ENCODE measurements at regions not wholly inside any gene's neighbourhood (a gene's known extent, or its start where the extent isn't known, plus 50 kb on each side); places are given as distances from the start of the nearest gene placed in this dataset.
"Not testable (repeated sequence)": the region's sequence is repeated elsewhere in the genome, so short reads cannot be mapped to it uniquely, and the experiment has no call there.

DNA sequence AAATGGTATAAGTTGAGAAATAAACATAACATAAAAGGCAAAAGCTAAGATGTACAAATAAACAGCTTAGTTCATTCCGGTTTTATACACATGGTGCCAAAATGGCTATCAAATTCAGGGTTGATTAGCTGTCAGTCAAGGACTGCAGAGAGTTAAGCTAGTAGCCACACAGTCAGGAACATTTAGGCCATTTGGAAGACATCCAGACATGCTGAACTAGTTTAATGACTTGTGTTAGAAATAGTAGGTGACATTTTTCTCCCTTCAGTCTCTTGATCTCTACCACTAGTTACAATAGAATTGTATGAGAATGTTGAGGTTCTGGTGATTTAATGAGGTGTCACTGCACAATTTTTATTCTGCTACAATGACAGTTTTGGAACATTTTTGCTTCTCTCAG is 394.4 kb upstream of the SPHKAP start:
- Histone ChIP-seq H3K27me3 (ENCODE audit: insufficient read depth, low read length, poor library complexity, severe bottlenecking) (no peaks in the 10 kb centered on the region), H3K27ac (ENCODE audit: low read depth, low read length) (no peak overlapping the region), H3K4me3 (ENCODE audit: low read length) (no peak overlapping the region), H3K36me3 (ENCODE audit: insufficient read depth, low read length) (no peaks in the 10 kb centered on the region), H3K4me1 (ENCODE audit: insufficient read depth, low read length) (no peaks in the 10 kb centered on the region), H3K9me3 (ENCODE audit: low read length) (no peaks in the 10 kb centered on the region)
- Mint-ChIP-seq H3K4me3 (no peak overlapping the region), H3K27ac (no peak overlapping the region), H3K36me3 (no peaks in the 10 kb centered on the region), H3K27me3 (no peaks in the 10 kb centered on the region), H3K9me3 (peaks cover 0 to 25% (median 3%) of the 10 kb centered on the region in 5 donors), H3K4me1 (no peaks in the 10 kb centered on the region)
- ChIA-PET CTCF (no interaction called here), POLR2A (no interaction called here)
- DNase-seq: no peak

DNA sequence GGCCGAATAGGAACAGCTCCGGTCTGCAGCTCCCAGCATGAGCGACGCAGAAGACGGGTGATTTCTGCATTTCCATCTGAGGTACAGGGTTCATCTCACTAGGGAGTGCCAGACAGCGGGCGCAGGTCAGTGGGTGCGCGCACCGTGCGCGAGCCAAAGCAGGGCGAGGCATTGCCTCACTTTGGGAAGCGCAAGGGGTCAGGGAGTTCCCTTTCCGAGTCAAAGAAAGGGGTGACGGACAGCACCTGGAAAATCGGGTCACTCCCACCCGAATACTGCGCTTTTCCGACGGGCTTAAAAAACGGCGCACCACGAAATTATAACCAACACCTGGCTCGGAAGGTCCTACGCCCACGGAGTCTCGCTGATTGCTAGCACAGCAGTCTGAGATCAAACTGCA is 386.8 kb upstream of the SPHKAP start:
- H3K9me3 Mint-ChIP-seq; H3K27ac ChIP-seq (ENCODE audit: low read depth, low read length); H3K36me3 Mint-ChIP-seq; DNase-seq; H3K4me3 ChIP-seq (ENCODE audit: low read length); CTCF ChIA-PET; H3K27me3 Mint-ChIP-seq; H3K9me3 ChIP-seq (ENCODE audit: low read length); H3K36me3 ChIP-seq (ENCODE audit: insufficient read depth, low read length); H3K4me3 Mint-ChIP-seq; POLR2A ChIA-PET; H3K4me1 Mint-ChIP-seq; H3K4me1 ChIP-seq (ENCODE audit: insufficient read depth, low read length); H3K27ac Mint-ChIP-seq; H3K27me3 ChIP-seq (ENCODE audit: insufficient read depth, low read length, poor library complexity, severe bottlenecking): not testable (repeated sequence)

DNA sequence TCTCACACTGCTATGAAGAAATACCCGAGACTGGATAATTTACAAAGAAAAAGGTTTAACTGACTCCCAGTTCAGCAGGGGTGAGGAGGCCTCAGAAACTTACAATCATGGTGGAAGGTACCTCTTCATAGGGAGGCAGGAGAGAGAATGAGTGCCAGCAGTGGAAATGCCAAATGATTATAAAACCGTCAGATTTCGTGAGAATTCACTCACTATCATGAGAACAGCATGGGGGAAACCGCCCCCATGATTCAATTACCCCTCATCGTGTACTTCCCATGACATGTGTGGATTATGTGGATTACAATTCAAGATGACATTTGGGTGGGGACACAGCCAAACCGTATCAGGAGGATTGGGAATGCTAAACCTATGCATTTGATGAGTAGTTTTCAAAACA is 380.3 kb upstream of the SPHKAP start:
- H3K36me3 Mint-ChIP-seq: no peaks in the 10 kb centered on the region
- Histone ChIP-seq H3K27ac (ENCODE audit: low read depth, low read length) (no peak overlapping the region), H3K27me3 (ENCODE audit: insufficient read depth, low read length, poor library complexity, severe bottlenecking) (no peaks in the 10 kb centered on the region), H3K9me3 (ENCODE audit: low read length) (no peaks in the 10 kb centered on the region), H3K36me3 (ENCODE audit: insufficient read depth, low read length) (no peaks in the 10 kb centered on the region), H3K4me3 (ENCODE audit: low read length) (no peak overlapping the region), H3K4me1 (ENCODE audit: insufficient read depth, low read length) (no peaks in the 10 kb centered on the region)
- no peak overlapping the region for H3K4me3 Mint-ChIP-seq
- no peaks in the 10 kb centered on the region for H3K27me3 Mint-ChIP-seq
- ChIA-PET CTCF (no interaction called here), POLR2A (no interaction called here)
- H3K27ac Mint-ChIP-seq: no peak overlapping the region
- H3K9me3 Mint-ChIP-seq: peaks cover 7 to 13% (median 8%) of the 10 kb centered on the region in 5 donors
- no peak for DNase-seq
- H3K4me1 Mint-ChIP-seq: no peaks in the 10 kb centered on the region

DNA sequence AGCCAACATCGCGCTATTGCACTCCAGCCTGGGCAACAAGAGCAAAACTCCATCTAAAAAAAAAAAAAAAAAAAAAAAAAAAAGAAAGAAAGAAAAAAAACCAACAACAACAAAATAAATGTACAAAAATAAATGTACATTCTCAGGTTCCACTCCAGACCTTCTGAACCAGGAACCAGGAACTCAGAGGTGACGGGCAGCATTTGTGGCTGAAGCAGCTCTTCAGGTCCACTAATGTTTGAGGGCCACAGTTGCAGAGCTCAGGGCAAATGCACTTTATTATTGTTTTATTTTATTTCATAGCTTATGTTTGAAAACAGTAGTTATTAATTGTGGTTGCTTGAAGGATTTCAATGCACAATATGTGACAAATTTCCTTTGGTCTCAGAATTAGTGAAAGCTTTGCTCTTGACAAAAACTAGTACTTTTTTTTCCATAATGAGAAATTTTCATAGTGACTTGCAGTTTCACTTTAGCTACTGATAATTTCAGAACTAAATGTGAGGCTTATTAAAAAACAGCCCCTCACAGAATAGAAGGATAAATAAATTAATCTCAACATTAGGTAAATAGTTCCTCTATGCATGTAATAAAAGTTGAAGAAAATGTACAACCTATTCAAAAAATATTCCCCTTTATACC is 378.4 kb upstream of the SPHKAP start:
- Histone ChIP-seq H3K27me3 (ENCODE audit: insufficient read depth, low read length, poor library complexity, severe bottlenecking) (no peaks in the 10 kb centered on the region), H3K27ac (ENCODE audit: low read depth, low read length) (no peak overlapping the region), H3K36me3 (ENCODE audit: insufficient read depth, low read length) (no peaks in the 10 kb centered on the region), H3K4me3 (ENCODE audit: low read length) (no peak overlapping the region), H3K9me3 (ENCODE audit: low read length) (no peaks in the 10 kb centered on the region), H3K4me1 (ENCODE audit: insufficient read depth, low read length) (no peaks in the 10 kb centered on the region)
- Mint-ChIP-seq H3K4me3 (no peak overlapping the region), H3K36me3 (no peaks in the 10 kb centered on the region), H3K27ac (no peak overlapping the region), H3K27me3 (no peaks in the 10 kb centered on the region), H3K9me3 (peaks cover 2 to 10% (median 8%) of the 10 kb centered on the region in 5 donors), H3K4me1 (no peaks in the 10 kb centered on the region)
- no peak for DNase-seq
- POLR2A ChIA-PET: no interaction called here
- CTCF ChIA-PET: no interaction called here

DNA sequence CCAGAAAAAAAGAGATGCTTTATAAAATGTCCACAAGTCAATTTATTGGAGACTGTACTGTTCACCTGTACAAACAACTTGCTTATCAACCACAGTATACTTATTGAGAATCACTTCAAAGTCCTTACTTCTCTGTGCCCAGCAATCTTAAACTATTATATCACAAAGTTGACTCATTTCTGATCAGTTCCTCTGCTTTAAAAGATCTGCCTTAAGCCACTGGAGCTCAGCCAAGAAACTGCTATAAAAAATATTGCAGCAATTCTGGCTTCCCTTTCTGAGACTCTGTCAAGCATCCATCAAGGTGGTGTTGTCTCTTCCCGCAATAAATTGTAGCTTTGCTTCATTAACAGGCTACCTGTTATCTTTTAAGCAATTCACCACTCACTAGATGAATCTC is 375.2 kb upstream of the SPHKAP start:
- H3K27me3 ChIP-seq (ENCODE audit: insufficient read depth, low read length, poor library complexity, severe bottlenecking): no peaks in the 10 kb centered on the region

DNA sequence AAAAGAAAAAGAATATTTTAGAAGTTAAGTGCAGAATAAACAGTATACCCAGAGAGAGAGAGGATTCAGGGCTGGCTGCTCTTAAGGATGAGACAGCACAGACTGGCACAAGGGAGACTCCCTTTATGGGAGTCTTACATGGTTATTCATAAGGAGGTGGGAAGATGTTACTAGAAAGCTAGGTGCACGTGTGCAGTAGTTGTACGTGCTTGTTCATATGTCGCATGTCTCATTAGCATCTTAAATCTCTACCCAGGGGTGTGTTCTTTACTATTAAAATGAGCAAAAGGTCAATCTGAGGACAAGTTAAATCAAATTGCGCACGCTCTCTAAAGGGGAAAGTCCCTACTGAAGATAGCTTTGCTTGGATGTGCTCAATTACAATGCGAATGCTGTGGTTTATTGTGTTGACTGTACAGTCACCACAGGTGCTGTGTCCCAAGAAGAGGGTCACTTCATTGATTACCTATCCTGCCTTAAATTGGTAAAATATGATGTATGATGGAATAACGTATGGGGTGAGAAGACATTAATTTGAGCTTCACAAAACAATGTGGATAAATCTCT is 368.0 kb upstream of the SPHKAP start:
- H3K36me3 ChIP-seq (ENCODE audit: insufficient read depth, low read length): no peaks in the 10 kb centered on the region
- Mint-ChIP-seq H3K27ac (no peak overlapping the region), H3K4me1 (no peaks in the 10 kb centered on the region), H3K4me3 (no peak overlapping the region), H3K36me3 (no peaks in the 10 kb centered on the region), H3K9me3 (peaks cover 3 to 32% (median 10%) of the 10 kb centered on the region in 5 donors), H3K27me3 (no peaks in the 10 kb centered on the region)
- H3K4me1 ChIP-seq (ENCODE audit: insufficient read depth, low read length): no peaks in the 10 kb centered on the region
- H3K27ac ChIP-seq (ENCODE audit: low read depth, low read length): no peak overlapping the region
- ChIA-PET CTCF (no interaction called here), POLR2A (no interaction called here)
- H3K9me3 ChIP-seq (ENCODE audit: low read length): no peaks in the 10 kb centered on the region
- no peak for DNase-seq
- H3K27me3 ChIP-seq (ENCODE audit: insufficient read depth, low read length, poor library complexity, severe bottlenecking): no peaks in the 10 kb centered on the region
- H3K4me3 ChIP-seq (ENCODE audit: low read length): no peak overlapping the region

More for the DNA sequence above, 375.2 kb upstream of the SPHKAP start:
- POLR2A ChIA-PET: no interaction called here
- Histone ChIP-seq H3K4me1 (ENCODE audit: insufficient read depth, low read length) (no peaks in the 10 kb centered on the region), H3K27ac (ENCODE audit: low read depth, low read length) (no peak overlapping the region), H3K4me3 (ENCODE audit: low read length) (no peak overlapping the region), H3K36me3 (ENCODE audit: insufficient read depth, low read length) (no peaks in the 10 kb centered on the region), H3K9me3 (ENCODE audit: low read length) (no peaks in the 10 kb centered on the region)
- Mint-ChIP-seq H3K36me3 (no peaks in the 10 kb centered on the region), H3K9me3 (peaks cover under 1 to 10% (median 9%) of the 10 kb centered on the region in 5 donors), H3K4me1 (no peaks in the 10 kb centered on the region), H3K27me3 (no peaks in the 10 kb centered on the region), H3K27ac (no peak overlapping the region), H3K4me3 (no peak overlapping the region)
- CTCF ChIA-PET: no interaction called here
- DNase-seq: no peak

DNA sequence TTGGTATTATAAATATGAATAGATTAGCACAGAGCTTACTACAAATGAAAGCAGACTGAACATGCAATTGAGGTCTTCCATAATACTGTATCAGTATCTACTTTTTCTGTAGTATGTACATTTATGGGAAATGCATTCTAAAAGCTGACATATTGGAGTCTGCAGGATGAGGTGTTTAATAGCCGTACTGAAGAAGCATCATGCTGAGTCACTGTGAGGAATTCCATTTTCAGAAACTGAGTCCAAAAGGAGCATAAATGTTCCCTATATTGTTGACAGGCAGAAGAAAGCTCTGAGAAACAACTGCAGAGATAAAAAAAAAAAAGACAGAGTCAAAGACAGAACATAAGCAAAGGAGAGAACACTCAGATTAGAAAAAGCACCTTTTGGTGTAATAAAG is 366.7 kb upstream of the SPHKAP start:
- H3K36me3 ChIP-seq (ENCODE audit: insufficient read depth, low read length): no peaks in the 10 kb centered on the region
- H3K4me1 Mint-ChIP-seq: no peaks in the 10 kb centered on the region
- no peaks in the 10 kb centered on the region for H3K9me3 ChIP-seq (ENCODE audit: low read length)
- CTCF ChIA-PET: no interaction called here
- no peaks in the 10 kb centered on the region for H3K27me3 Mint-ChIP-seq
- peaks cover 3 to 32% (median 10%) of the 10 kb centered on the region in 5 donors for H3K9me3 Mint-ChIP-seq
- no peaks in the 10 kb centered on the region for H3K4me1 ChIP-seq (ENCODE audit: insufficient read depth, low read length)
- H3K27me3 ChIP-seq (ENCODE audit: insufficient read depth, low read length, poor library complexity, severe bottlenecking): no peaks in the 10 kb centered on the region
- DNase-seq: no peak
- POLR2A ChIA-PET: no interaction called here
- no peak overlapping the region for H3K27ac Mint-ChIP-seq
- no peaks in the 10 kb centered on the region for H3K36me3 Mint-ChIP-seq
- H3K4me3 ChIP-seq (ENCODE audit: low read length): no peak overlapping the region
- no peak overlapping the region for H3K4me3 Mint-ChIP-seq
- no peak overlapping the region for H3K27ac ChIP-seq (ENCODE audit: low read depth, low read length)

DNA sequence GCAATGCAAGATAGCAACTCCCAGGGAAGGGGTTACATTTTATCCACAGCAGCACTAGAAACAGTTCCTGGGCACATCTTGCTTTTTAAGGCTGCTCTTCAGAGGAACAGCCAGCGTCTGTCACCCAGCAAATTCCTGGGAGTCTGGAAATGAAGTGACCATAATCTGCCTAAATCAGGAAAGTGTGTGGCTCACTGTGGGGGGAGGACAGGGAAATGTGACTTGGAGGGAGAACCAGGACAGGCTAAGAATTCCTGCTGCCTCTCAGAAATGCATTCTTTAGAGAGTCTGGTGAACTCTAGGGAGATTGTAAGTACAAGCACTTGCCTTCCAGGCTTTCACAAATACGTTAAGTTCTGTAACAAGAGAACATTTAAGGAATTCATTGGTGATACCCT is 364.3 kb upstream of the SPHKAP start:
- H3K9me3 Mint-ChIP-seq: peaks cover 3 to 35% (median 6%) of the 10 kb centered on the region in 5 donors
- Histone ChIP-seq H3K9me3 (ENCODE audit: low read length) (no peaks in the 10 kb centered on the region), H3K4me3 (ENCODE audit: low read length) (no peak overlapping the region), H3K27ac (ENCODE audit: low read depth, low read length) (no peak overlapping the region), H3K4me1 (ENCODE audit: insufficient read depth, low read length) (no peaks in the 10 kb centered on the region), H3K36me3 (ENCODE audit: insufficient read depth, low read length) (no peaks in the 10 kb centered on the region), H3K27me3 (ENCODE audit: insufficient read depth, low read length, poor library complexity, severe bottlenecking) (no peaks in the 10 kb centered on the region)
- H3K36me3 Mint-ChIP-seq: peaks cover 0 to 2% (median 0%) of the 10 kb centered on the region in 3 donors
- POLR2A ChIA-PET: no interaction called here
- H3K4me1 Mint-ChIP-seq: no peaks in the 10 kb centered on the region
- CTCF ChIA-PET: no interaction called here
- no peak overlapping the region for H3K27ac Mint-ChIP-seq
- no peaks in the 10 kb centered on the region for H3K27me3 Mint-ChIP-seq
- no peak overlapping the region for H3K4me3 Mint-ChIP-seq
- no peak for DNase-seq

All from CD8-positive, alpha-beta memory T cell (primary cell).